ENCODE measurements at regions not wholly inside any gene's neighbourhood (a gene's known extent, or its start where the extent isn't known, plus 50 kb on each side); places are given as distances from the start of the nearest gene placed in this dataset.

GRCh38 chr2:220154304-220154703 is 526.9 kb downstream of the SLC4A3 start:
- Histone ChIP-seq H3K27ac (ENCODE audit: extremely low read depth, low read depth, low read length) (no peak overlapping the region), H3K27me3 (ENCODE audit: control insufficient read depth in 2 of 2, insufficient read depth in 2 of 2, low read length in 2 of 2) (no peaks in the 10 kb centered on the region), H3K9me3 (replicated peaks; ENCODE audit: control insufficient read depth, insufficient read depth, low read depth, low read length) (no peaks in the 10 kb centered on the region), H3K4me2 (ENCODE audit: insufficient read depth, low read length) (no peak overlapping the region), H3K4me1 (replicated peaks in 1 of 2; ENCODE audit: control insufficient read depth in 2 of 2, insufficient read depth in 2 of 2, low read length in 2 of 2) (no peaks in the 10 kb centered on the region), H4K20me1 (replicated peaks; ENCODE audit: control insufficient read depth, insufficient read depth, low read length) (no peaks in the 10 kb centered on the region), H3K36me3 (ENCODE audit: control insufficient read depth, insufficient read depth, low read length) (no peaks in the 10 kb centered on the region), H2AFZ (ENCODE audit: low read depth, low read length) (no peak overlapping the region), H3K9me1 (ENCODE audit: control insufficient read depth, insufficient read depth, low read length) (no peaks in the 10 kb centered on the region), H3K4me3 (no peak overlapping the region), H3K79me2 (ENCODE audit: control insufficient read depth, insufficient read depth, low read length) (no peaks in the 10 kb centered on the region), H3K9ac (ENCODE audit: insufficient read depth in 1 of 2, low read depth in 2 of 2, low read length in 2 of 2) (no peak overlapping the region)
- no TSS peak for BruUV-seq (replicated peaks)
- in situ Hi-C loops (cut with MboI) (no loop called here), intact Hi-C loops (cut with micrococcal nuclease) (no loop called here)
- no peak for FAIRE-seq
- no peak for DNase-seq (ENCODE audit: extremely low read depth in 1 of 4, low spot score in 3 of 4)
- ChIA-PET CTCF (ENCODE audit: low intra/inter-chr PET ratio) (no interaction called here), POLR2A (no interaction called here)
- ATAC-seq, result no peak
- 0% methylated on average over 1 of the region's 1 CpG for WGBS (ENCODE audit: insufficient coverage, low coverage, missing lambda C conversion rate)
- TF ChIP-seq, protein P1, sequence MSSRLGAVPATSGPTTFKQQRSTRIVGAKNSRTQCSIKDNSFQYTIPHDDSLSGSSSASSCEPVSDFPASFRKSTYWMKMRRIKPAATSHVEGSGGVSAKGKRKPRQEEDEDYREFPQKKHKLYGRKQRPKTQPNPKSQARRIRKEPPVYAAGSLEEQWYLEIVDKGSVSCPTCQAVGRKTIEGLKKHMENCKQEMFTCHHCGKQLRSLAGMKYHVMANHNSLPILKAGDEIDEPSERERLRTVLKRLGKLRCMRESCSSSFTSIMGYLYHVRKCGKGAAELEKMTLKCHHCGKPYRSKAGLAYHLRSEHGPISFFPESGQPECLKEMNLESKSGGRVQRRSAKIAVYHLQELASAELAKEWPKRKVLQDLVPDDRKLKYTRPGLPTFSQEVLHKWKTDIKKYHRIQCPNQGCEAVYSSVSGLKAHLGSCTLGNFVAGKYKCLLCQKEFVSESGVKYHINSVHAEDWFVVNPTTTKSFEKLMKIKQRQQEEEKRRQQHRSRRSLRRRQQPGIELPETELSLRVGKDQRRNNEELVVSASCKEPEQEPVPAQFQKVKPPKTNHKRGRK (tag; IDR thresholded peaks at IDR 0.05), result no peak
- TF ChIP-seq ZNF316 (IDR thresholded peaks at IDR 0.05), result no peak
- no peak for TF ChIP-seq ZNF354B (CRISPR knock-in tag; IDR thresholded peaks at IDR 0.05)
- TF ChIP-seq GABPB1 (CRISPR knock-in tag; IDR thresholded peaks at IDR 0.05), result no peak
- TF ChIP-seq, protein P2, sequence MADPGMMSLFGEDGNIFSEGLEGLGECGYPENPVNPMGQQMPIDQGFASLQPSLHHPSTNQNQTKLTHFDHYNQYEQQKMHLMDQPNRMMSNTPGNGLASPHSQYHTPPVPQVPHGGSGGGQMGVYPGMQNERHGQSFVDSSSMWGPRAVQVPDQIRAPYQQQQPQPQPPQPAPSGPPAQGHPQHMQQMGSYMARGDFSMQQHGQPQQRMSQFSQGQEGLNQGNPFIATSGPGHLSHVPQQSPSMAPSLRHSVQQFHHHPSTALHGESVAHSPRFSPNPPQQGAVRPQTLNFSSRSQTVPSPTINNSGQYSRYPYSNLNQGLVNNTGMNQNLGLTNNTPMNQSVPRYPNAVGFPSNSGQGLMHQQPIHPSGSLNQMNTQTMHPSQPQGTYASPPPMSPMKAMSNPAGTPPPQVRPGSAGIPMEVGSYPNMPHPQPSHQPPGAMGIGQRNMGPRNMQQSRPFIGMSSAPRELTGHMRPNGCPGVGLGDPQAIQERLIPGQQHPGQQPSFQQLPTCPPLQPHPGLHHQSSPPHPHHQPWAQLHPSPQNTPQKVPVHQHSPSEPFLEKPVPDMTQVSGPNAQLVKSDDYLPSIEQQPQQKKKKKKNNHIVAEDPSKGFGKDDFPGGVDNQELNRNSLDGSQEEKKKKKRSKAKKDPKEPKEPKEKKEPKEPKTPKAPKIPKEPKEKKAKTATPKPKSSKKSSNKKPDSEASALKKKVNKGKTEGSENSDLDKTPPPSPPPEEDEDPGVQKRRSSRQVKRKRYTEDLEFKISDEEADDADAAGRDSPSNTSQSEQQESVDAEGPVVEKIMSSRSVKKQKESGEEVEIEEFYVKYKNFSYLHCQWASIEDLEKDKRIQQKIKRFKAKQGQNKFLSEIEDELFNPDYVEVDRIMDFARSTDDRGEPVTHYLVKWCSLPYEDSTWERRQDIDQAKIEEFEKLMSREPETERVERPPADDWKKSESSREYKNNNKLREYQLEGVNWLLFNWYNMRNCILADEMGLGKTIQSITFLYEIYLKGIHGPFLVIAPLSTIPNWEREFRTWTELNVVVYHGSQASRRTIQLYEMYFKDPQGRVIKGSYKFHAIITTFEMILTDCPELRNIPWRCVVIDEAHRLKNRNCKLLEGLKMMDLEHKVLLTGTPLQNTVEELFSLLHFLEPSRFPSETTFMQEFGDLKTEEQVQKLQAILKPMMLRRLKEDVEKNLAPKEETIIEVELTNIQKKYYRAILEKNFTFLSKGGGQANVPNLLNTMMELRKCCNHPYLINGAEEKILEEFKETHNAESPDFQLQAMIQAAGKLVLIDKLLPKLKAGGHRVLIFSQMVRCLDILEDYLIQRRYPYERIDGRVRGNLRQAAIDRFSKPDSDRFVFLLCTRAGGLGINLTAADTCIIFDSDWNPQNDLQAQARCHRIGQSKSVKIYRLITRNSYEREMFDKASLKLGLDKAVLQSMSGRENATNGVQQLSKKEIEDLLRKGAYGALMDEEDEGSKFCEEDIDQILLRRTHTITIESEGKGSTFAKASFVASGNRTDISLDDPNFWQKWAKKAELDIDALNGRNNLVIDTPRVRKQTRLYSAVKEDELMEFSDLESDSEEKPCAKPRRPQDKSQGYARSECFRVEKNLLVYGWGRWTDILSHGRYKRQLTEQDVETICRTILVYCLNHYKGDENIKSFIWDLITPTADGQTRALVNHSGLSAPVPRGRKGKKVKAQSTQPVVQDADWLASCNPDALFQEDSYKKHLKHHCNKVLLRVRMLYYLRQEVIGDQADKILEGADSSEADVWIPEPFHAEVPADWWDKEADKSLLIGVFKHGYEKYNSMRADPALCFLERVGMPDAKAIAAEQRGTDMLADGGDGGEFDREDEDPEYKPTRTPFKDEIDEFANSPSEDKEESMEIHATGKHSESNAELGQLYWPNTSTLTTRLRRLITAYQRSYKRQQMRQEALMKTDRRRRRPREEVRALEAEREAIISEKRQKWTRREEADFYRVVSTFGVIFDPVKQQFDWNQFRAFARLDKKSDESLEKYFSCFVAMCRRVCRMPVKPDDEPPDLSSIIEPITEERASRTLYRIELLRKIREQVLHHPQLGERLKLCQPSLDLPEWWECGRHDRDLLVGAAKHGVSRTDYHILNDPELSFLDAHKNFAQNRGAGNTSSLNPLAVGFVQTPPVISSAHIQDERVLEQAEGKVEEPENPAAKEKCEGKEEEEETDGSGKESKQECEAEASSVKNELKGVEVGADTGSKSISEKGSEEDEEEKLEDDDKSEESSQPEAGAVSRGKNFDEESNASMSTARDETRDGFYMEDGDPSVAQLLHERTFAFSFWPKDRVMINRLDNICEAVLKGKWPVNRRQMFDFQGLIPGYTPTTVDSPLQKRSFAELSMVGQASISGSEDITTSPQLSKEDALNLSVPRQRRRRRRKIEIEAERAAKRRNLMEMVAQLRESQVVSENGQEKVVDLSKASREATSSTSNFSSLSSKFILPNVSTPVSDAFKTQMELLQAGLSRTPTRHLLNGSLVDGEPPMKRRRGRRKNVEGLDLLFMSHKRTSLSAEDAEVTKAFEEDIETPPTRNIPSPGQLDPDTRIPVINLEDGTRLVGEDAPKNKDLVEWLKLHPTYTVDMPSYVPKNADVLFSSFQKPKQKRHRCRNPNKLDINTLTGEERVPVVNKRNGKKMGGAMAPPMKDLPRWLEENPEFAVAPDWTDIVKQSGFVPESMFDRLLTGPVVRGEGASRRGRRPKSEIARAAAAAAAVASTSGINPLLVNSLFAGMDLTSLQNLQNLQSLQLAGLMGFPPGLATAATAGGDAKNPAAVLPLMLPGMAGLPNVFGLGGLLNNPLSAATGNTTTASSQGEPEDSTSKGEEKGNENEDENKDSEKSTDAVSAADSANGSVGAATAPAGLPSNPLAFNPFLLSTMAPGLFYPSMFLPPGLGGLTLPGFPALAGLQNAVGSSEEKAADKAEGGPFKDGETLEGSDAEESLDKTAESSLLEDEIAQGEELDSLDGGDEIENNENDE (IDR thresholded peaks at IDR 0.05; ENCODE audit: low read depth, low read length), result no peak
- TF ChIP-seq PKNOX1 (IDR thresholded peaks at IDR 0.05), result peak; percentile 37; the same call in 1 of the 2 replicates
- peak; percentile 9 for TF ChIP-seq MEIS2 (IDR thresholded peaks at IDR 0.05; ENCODE audit: partially characterized antibody)

All from K562 (cell line).